H9 (cell line): ENCODE measurements at regions not wholly inside any gene's neighbourhood (a gene's known extent, or its start where the extent isn't known, plus 50 kb on each side); places are given as distances from the start of the nearest gene placed in this dataset.

Experiments used
- DNase-seq: peaks from one replicate; pipeline ENCODE4 v3.0.0-alpha.2; 2017
- H2AFZ ChIP-seq: one replicate; pipeline ENCODE4 v1.6.1; 2013; ENCODE audit warnings: mild to moderate bottlenecking, low read length, control low read depth, moderate library complexity
- H2AK5ac ChIP-seq: 2 replicates; pipeline ENCODE4 v1.6.1; 2013; ENCODE audit warnings: low read length, control low read depth, mixed read lengths; ENCODE audit not compliant: insufficient read length
- H2BK120ac ChIP-seq: one replicate; pipeline ENCODE4 v1.6.1; 2013; ENCODE audit warnings: low read depth, mild to moderate bottlenecking, low read length, control low read depth, inconsistent platforms; ENCODE audit not compliant: poor library complexity, severe bottlenecking
- H2BK12ac ChIP-seq: 2 replicates; pipeline ENCODE4 v1.6.1; 2013; ENCODE audit warnings: low read length, control low read depth, mixed read lengths, low read depth; ENCODE audit not compliant: insufficient read length
- H2BK15ac ChIP-seq: 2 replicates; pipeline ENCODE4 v1.6.1; 2013; ENCODE audit warnings: low read depth, low read length, control low read depth
- H2BK20ac ChIP-seq: one replicate; pipeline ENCODE4 v1.6.1; 2013; ENCODE audit warnings: low read depth, mild to moderate bottlenecking, low read length, control low read depth, inconsistent platforms; ENCODE audit not compliant: poor library complexity, severe bottlenecking
- H2BK5ac ChIP-seq: 2 replicates; pipeline ENCODE4 v1.6.1; 2013; ENCODE audit warnings: low read length, control low read depth, mixed read lengths; ENCODE audit not compliant: insufficient read length
- H3K14ac ChIP-seq: 2 replicates; pipeline ENCODE4 v1.6.1; 2013; ENCODE audit warnings: low read length, control low read depth; ENCODE audit not compliant: insufficient read depth
- H3K18ac ChIP-seq: 2 replicates; pipeline ENCODE4 v1.6.1; 2013; ENCODE audit warnings: low read depth, mild to moderate bottlenecking, mixed read lengths, low read length, control low read depth; ENCODE audit not compliant: insufficient read length
- H3K23ac ChIP-seq: 2 replicates; pipeline ENCODE4 v1.6.1; 2013; ENCODE audit warnings: low read length, control low read depth, mixed read lengths, low read depth; ENCODE audit not compliant: insufficient read length
- H3K23me2 ChIP-seq: 2 replicates; pipeline ENCODE4 v1.6.1; 2013; ENCODE audit warnings: low read depth, mild to moderate bottlenecking, mixed read lengths, low read length, control low read depth; ENCODE audit not compliant: insufficient read length, poor library complexity, severe bottlenecking
- H3K27ac ChIP-seq: 2 replicates; pipeline ENCODE4 v1.5.1; 2013; ENCODE audit warnings: low read length, control low read depth, mixed read lengths, low read depth; ENCODE audit not compliant: insufficient read length
- H3K27me3 ChIP-seq: 2 replicates; pipeline ENCODE4 v1.6.1; 2013; ENCODE audit warnings: low read length, control low read depth, inconsistent platforms; ENCODE audit not compliant: insufficient read depth
- H3K4ac ChIP-seq: 2 replicates; pipeline ENCODE4 v1.6.1; 2013; ENCODE audit warnings: low read depth, mild to moderate bottlenecking, control low read depth, inconsistent platforms, low read length, moderate library complexity
- H3K4me1 ChIP-seq: 2 replicates; pipeline ENCODE4 v1.6.1; 2013; ENCODE audit warnings: low read length, control low read depth, inconsistent platforms; ENCODE audit not compliant: insufficient read depth
- H3K4me2 ChIP-seq: 2 replicates; pipeline ENCODE4 v1.6.1; 2013; ENCODE audit warnings: low read length, control low read depth, mixed read lengths; ENCODE audit not compliant: insufficient read length, insufficient read depth
- H3K56ac ChIP-seq: 2 replicates; pipeline ENCODE4 v1.6.1; 2013; ENCODE audit warnings: low read depth, mild to moderate bottlenecking, mixed read lengths, low read length, control low read depth; ENCODE audit not compliant: insufficient read length
- H3K79me1 ChIP-seq: 2 replicates; pipeline ENCODE4 v1.6.1; 2013; ENCODE audit warnings: low read depth, mild to moderate bottlenecking, moderate library complexity, low read length, control low read depth, inconsistent platforms; ENCODE audit not compliant: insufficient read depth, poor library complexity, severe bottlenecking
- H3K79me2 ChIP-seq: 2 replicates; pipeline ENCODE4 v1.6.1; 2013; ENCODE audit warnings: low read length, control low read depth, inconsistent platforms; ENCODE audit not compliant: insufficient read depth
- H3K9ac ChIP-seq: 2 replicates; pipeline ENCODE4 v1.6.1; 2013; ENCODE audit warnings: low read length, control low read depth, mixed read lengths; ENCODE audit not compliant: insufficient read length; ENCODE audit errors: extremely low read depth
- H3K9me3 ChIP-seq: one replicate; pipeline ENCODE4 v1.6.1; 2013; ENCODE audit warnings: low read depth, low read length, inconsistent platforms; ENCODE audit not compliant: control insufficient read depth
- H3T11ph ChIP-seq: one replicate; pipeline ENCODE4 v1.6.1; 2013; ENCODE audit warnings: mild to moderate bottlenecking, low read length, control low read depth, inconsistent platforms
- H4K20me1 ChIP-seq: one replicate; pipeline ENCODE4 v1.6.1; 2013; ENCODE audit not compliant: control insufficient read depth, insufficient read length, insufficient read depth
- H4K5ac ChIP-seq: 2 replicates; pipeline ENCODE4 v1.6.1; 2013; ENCODE audit warnings: low read depth, mild to moderate bottlenecking, mixed read lengths, low read length, control low read depth; ENCODE audit not compliant: insufficient read length
- H4K8ac ChIP-seq: replicated peaks from 2 replicates; pipeline ENCODE4 v1.6.1; 2013; ENCODE audit warnings: low read length, control low read depth, mixed read lengths, low read depth; ENCODE audit not compliant: insufficient read length
- H4K91ac ChIP-seq: 2 replicates; pipeline ENCODE4 v1.6.1; 2013; ENCODE audit warnings: low read depth, mild to moderate bottlenecking, moderate library complexity, mixed read lengths, low read length, control low read depth; ENCODE audit not compliant: insufficient read length
- H3K27ac Mint-ChIP-seq, 3 experiments: 2 replicates in 2 of 3; 3 replicates in 1 of 3; pipeline ENCODE4 v1.8.0; 2020 to 2021; ENCODE audit warnings: mixed read lengths in 3 of 3, mild to moderate bottlenecking in 1 of 3, moderate library complexity in 1 of 3
- H3K27me3 Mint-ChIP-seq: 2 replicates; pipeline ENCODE4 v1.8.0; 2021; ENCODE audit warnings: low read depth, mild to moderate bottlenecking, moderate library complexity, mixed read lengths
- H3K36me3 Mint-ChIP-seq, 3 experiments: 2 replicates in 2 of 3; 3 replicates in 1 of 3; pipeline ENCODE4 v1.8.0; 2020 to 2021; ENCODE audit warnings: low read depth in 3 of 3, mixed read lengths in 3 of 3; ENCODE audit not compliant: insufficient read depth in 1 of 3
- H3K4me1 Mint-ChIP-seq, 2 experiments: 2 replicates each; pipeline ENCODE4 v1.8.0; 2020; ENCODE audit warnings: mixed read lengths in 2 of 2
- H3K4me3 Mint-ChIP-seq, 2 experiments: 2 replicates in 1 of 2; 3 replicates in 1 of 2; pipeline ENCODE4 v1.8.0; 2020 to 2021; ENCODE audit warnings: mild to moderate bottlenecking in 2 of 2, mixed read lengths in 2 of 2, moderate library complexity in 1 of 2
- H3K9me3 Mint-ChIP-seq, 2 experiments: 2 replicates in 1 of 2; 3 replicates in 1 of 2; pipeline ENCODE4 v1.8.0; 2020; ENCODE audit warnings: mild to moderate bottlenecking in 2 of 2, mixed read lengths in 2 of 2, moderate library complexity in 1 of 2
- WGBS: extraction: QIAGEN DNeasy Blood & Tissue Kit; methylation state at CpG from one replicate; pipeline ENCODE4 v1.1.7; 2013; ENCODE audit warnings: missing lambda C conversion rate, low lambda C conversion rate, mixed read lengths; ENCODE audit not compliant: insufficient read length; ENCODE audit errors: extremely low coverage; 5-methylcytosine and 5-hydroxymethylcytosine counted together
- TF ChIP-seq, protein P1 (sequence below): fragments of 200-600 bp; sonication (generic); conservative IDR thresholded peaks from 3 replicates; pipeline ENCODE4 v1.8.0; 2021; ENCODE audit warnings: antibody characterized with exemption, mild to moderate bottlenecking

DNA sequence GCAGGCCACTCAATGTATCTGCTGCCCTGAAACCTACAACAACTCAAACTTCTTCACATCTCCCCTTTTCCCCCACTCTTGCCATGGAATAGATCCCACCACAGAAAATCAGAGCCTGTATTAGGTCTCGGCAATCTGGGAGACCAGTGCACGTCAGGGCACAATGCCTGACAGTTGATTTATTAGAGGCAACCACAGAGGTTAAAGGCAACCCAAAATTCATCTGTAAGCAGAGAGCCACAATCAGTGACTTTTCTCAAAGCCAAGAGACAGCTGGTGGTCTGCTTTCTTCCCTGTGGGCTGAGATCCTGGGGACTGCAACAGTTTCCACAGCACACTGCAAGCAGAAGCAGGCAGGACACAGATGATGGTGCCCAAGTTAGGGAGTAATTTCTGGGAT, 169.0 kb upstream of the NTF3 start:
- Histone ChIP-seq H4K91ac (no peak overlapping the region), H3K9ac (no peak overlapping the region), H2BK20ac (no peak overlapping the region), H3K4ac (no peak overlapping the region), H3K4me1 (no peaks in the 10 kb centered on the region; the same call in 1 of the 2 replicates), H2BK12ac (no peak overlapping the region), H3K79me1 (no peaks in the 10 kb centered on the region), H3K14ac (no peak overlapping the region), H3K23me2 (no peaks in the 10 kb centered on the region), H2BK15ac (no peak overlapping the region), H3K27ac (no peak overlapping the region), H2BK120ac (no peak overlapping the region), H3K79me2 (no peaks in the 10 kb centered on the region), H4K8ac (no peak overlapping the region), H3K4me2 (no peak overlapping the region), H3K23ac (no peak overlapping the region), H2AK5ac (no peak overlapping the region), H3T11ph (no peak overlapping the region), H4K5ac (no peak overlapping the region), H4K20me1 (no peaks in the 10 kb centered on the region), H2AFZ (no peak overlapping the region), H3K27me3 (no peaks in the 10 kb centered on the region), H3K18ac (no peak overlapping the region), H3K9me3 (no peaks in the 10 kb centered on the region), H3K56ac (no peak overlapping the region), H2BK5ac (no peak overlapping the region)
- no peaks in the 10 kb centered on the region; a peak in 1 of 7 replicates for H3K36me3 Mint-ChIP-seq
- TF ChIP-seq, protein P1, sequence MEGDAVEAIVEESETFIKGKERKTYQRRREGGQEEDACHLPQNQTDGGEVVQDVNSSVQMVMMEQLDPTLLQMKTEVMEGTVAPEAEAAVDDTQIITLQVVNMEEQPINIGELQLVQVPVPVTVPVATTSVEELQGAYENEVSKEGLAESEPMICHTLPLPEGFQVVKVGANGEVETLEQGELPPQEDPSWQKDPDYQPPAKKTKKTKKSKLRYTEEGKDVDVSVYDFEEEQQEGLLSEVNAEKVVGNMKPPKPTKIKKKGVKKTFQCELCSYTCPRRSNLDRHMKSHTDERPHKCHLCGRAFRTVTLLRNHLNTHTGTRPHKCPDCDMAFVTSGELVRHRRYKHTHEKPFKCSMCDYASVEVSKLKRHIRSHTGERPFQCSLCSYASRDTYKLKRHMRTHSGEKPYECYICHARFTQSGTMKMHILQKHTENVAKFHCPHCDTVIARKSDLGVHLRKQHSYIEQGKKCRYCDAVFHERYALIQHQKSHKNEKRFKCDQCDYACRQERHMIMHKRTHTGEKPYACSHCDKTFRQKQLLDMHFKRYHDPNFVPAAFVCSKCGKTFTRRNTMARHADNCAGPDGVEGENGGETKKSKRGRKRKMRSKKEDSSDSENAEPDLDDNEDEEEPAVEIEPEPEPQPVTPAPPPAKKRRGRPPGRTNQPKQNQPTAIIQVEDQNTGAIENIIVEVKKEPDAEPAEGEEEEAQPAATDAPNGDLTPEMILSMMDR: no peak
- H3K27ac Mint-ChIP-seq: no peak overlapping the region
- peaks cover 14 to 15% of the 10 kb centered on the region in 2 experiments for H3K4me1 Mint-ChIP-seq
- DNase-seq: no peak
- no peak overlapping the region for H3K4me3 Mint-ChIP-seq
- H3K9me3 Mint-ChIP-seq: peaks cover 0 to 3% of the 10 kb centered on the region in 2 experiments; a peak in 1 of 5 replicates
- no peaks in the 10 kb centered on the region; the same call in 1 of the 2 replicates for H3K27me3 Mint-ChIP-seq
- WGBS: no CpG with 5 or more reads among the region's 2 CpGs
